Mammary epithelial cell (primary cell): ENCODE measurements at regions not wholly inside any gene's neighbourhood (a gene's known extent, or its start where the extent isn't known, plus 50 kb on each side); places are given as distances from the start of the nearest gene placed in this dataset.
A peak's percentile ranks its signal among the peaks of the same experiment; 100 is the strongest.

Experiments used
- EZH2 ChIP-seq: IDR thresholded peaks from 2 replicates; pipeline ENCODE4 v1.6.1; 2012; ENCODE audit warnings: low read length, inconsistent platforms, borderline replicate concordance
- TF ChIP-seq, protein P1 (sequence below), 2 donors: IDR thresholded peaks in 1 of 2; conservative IDR thresholded peaks in 1 of 2; 2 replicates each; pipeline ENCODE4 v1.5.1; 2011 to 2012; ENCODE audit warnings: inconsistent platforms in 2 of 2, low read length in 2 of 2, mild to moderate bottlenecking in 2 of 2, control low read depth in 1 of 2, low read depth in 1 of 2; ENCODE audit not compliant: insufficient read depth in 1 of 2; ENCODE audit errors: extremely low read depth in 1 of 2

DNA sequence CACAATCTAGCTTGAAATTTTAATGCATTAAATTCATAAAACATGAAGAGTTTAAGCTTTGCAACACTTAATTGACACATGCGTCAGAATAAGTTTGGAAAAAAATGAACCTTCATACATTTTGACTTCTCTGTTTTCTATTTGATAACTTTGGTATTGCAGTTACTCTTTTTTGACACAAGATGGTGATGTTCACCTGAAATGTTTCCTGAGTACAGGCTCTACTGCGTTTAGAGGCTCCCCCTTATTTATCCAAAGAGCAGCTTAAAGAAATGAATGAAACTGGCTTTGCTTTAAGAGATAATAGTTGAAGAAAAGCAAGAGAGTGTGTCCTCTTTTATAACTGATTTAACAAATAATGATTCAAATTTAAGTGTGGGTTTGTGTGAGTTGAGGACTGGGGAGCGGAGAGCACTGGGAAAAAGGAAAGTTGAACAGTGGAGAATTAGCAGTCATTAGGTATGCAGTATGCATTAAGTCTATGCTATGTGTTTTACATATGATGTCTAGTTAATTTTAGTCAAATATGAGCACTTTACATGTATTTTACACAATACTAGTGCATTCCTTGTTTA lies 180.6 kb upstream of the NUDT6 start:
- TF ChIP-seq EZH2 = no peak
- TF ChIP-seq, protein P1, sequence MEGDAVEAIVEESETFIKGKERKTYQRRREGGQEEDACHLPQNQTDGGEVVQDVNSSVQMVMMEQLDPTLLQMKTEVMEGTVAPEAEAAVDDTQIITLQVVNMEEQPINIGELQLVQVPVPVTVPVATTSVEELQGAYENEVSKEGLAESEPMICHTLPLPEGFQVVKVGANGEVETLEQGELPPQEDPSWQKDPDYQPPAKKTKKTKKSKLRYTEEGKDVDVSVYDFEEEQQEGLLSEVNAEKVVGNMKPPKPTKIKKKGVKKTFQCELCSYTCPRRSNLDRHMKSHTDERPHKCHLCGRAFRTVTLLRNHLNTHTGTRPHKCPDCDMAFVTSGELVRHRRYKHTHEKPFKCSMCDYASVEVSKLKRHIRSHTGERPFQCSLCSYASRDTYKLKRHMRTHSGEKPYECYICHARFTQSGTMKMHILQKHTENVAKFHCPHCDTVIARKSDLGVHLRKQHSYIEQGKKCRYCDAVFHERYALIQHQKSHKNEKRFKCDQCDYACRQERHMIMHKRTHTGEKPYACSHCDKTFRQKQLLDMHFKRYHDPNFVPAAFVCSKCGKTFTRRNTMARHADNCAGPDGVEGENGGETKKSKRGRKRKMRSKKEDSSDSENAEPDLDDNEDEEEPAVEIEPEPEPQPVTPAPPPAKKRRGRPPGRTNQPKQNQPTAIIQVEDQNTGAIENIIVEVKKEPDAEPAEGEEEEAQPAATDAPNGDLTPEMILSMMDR (conservative IDR thresholded peaks at IDR 0.05 in 1 of 2, IDR thresholded peaks at IDR 0.05 in 1 of 2; ENCODE audit: extremely low read depth in 1 of 2, insufficient read depth in 1 of 2, low read depth in 1 of 2, low read length in 2 of 2) = peak; percentile 60 to 71
